HepG2 (cell line): ENCODE measurements at regions not wholly inside any gene's neighbourhood (a gene's known extent, or its start where the extent isn't known, plus 50 kb on each side); places are given as distances from the start of the nearest gene placed in this dataset.

ENCODE experiments used
- ATAC-seq: fragments of 200-7000 bp; cut with Tn5 transposase; 3 replicates; pipeline ENCODE4 v1.9.1; 2020; ENCODE audit warnings: mild to moderate bottlenecking, moderate library complexity
- BruUV-seq: library from RNA; stranded (reverse); fragments of 400-500 nt; replicated peaks from 2 replicates; lab custom pipeline; 2021; lab: Mats Ljungman, UMichigan
- CTCF ChIA-PET: fragments of 300-600 bp; formaldehyde crosslinking; extraction: SDS; loops from one replicate; lab custom pipeline; 2021; ENCODE audit warnings: low total read pairs, inconsistent platforms, low intra/inter-chr PET ratio; lab: Yijun Ruan, JAX
- POLR2A ChIA-PET: fragments of 350-600 bp; sonication (Branson Sonifier 250); formaldehyde crosslinking; loops from one replicate; lab custom pipeline; 2020; ENCODE audit warnings: antibody characterized with exemption, inconsistent platforms; lab: Yijun Ruan, JAX
- DNase-seq: peaks from one replicate; pipeline ENCODE4 v3.0.0-alpha.2; 2015; ENCODE audit warnings: low spot score
- FAIRE-seq: peaks from 3 replicates; lab custom pipeline; 2011; peaks lifted over from hg19 to GRCh38; lab: Jason Lieb, UNC
- H2AFZ ChIP-seq: one replicate; pipeline ENCODE4 v1.6.1; 2011; ENCODE audit warnings: low read length, inconsistent platforms
- H3K27ac ChIP-seq: fragments of 300-600 bp; 3 replicates; pipeline ENCODE4 v1.8.0; 2011; ENCODE audit warnings: mixed run types, mild to moderate bottlenecking, mixed read lengths, low read length, inconsistent platforms; ENCODE audit not compliant: insufficient read depth; ENCODE audit errors: extremely low read length
- H3K27me3 ChIP-seq, 2 experiments: fragments of 200-600 bp in 1 of 2; 2 replicates in 1 of 2; 3 replicates in 1 of 2; pipeline versions ENCODE4 v1.6.0 to v1.8.0; 2011; ENCODE audit warnings: low read length in 2 of 2, mild to moderate bottlenecking in 2 of 2, moderate library complexity in 2 of 2, inconsistent platforms in 1 of 2; ENCODE audit not compliant: insufficient read depth in 2 of 2, control insufficient read depth in 1 of 2
- H3K36me3 ChIP-seq, 2 experiments: fragments of 200-600 bp in 1 of 2; replicated peaks in 1 of 2; 2 replicates in 1 of 2; 3 replicates in 1 of 2; pipeline versions ENCODE4 v1.5.1 to v1.8.0; 2011; ENCODE audit warnings: low read length in 2 of 2, inconsistent platforms in 1 of 2; ENCODE audit not compliant: insufficient read depth in 2 of 2, control insufficient read depth in 1 of 2
- H3K4me1 ChIP-seq: 2 replicates; pipeline ENCODE4 v1.5.1; 2012; ENCODE audit warnings: low read length, inconsistent platforms; ENCODE audit not compliant: insufficient read depth
- H3K4me2 ChIP-seq: 2 replicates; pipeline ENCODE4 v1.6.0; 2011; ENCODE audit warnings: low read depth, low read length, inconsistent platforms
- H3K4me3 ChIP-seq, 3 experiments: fragments of 200-600 bp in 1 of 3; sonication (generic), shearing (Covaris generic) in 1 of 3; replicated peaks in 1 of 3; 2 replicates each; pipeline ENCODE4 v1.5.1; 2011 to 2016; ENCODE audit warnings: low read length in 3 of 3, inconsistent platforms in 2 of 3, low read depth in 2 of 3, mild to moderate bottlenecking in 2 of 3, control low read depth in 1 of 3, mixed read lengths in 1 of 3; ENCODE audit not compliant: insufficient read depth in 1 of 3
- H3K79me2 ChIP-seq: one replicate; pipeline ENCODE4 v1.6.1; 2011; ENCODE audit warnings: low read length, inconsistent platforms; ENCODE audit not compliant: insufficient read depth
- H3K9ac ChIP-seq: 2 replicates; pipeline ENCODE4 v1.6.0; 2011; ENCODE audit warnings: mild to moderate bottlenecking, low read depth, low read length, inconsistent platforms; ENCODE audit not compliant: insufficient read depth
- H3K9me3 ChIP-seq: 2 replicates; pipeline ENCODE4 v1.5.1; 2012; ENCODE audit warnings: mild to moderate bottlenecking, low read length
- H4K20me1 ChIP-seq: 2 replicates; pipeline ENCODE4 v1.6.0; 2011; ENCODE audit warnings: inconsistent platforms, mild to moderate bottlenecking, low read length, moderate library complexity; ENCODE audit not compliant: insufficient read depth
- BCL6 ChIP-seq: IDR thresholded peaks from 2 replicates; pipeline ENCODE4 v1.6.1; 2016; ENCODE audit warnings: missing genetic modification reagents, missing compliant biosample characterization
- MXD3 ChIP-seq: IDR thresholded peaks from 2 replicates; pipeline ENCODE4 v1.6.1; 2016; ENCODE audit warnings: mild to moderate bottlenecking, missing biosample characterization, missing genetic modification reagents
- SIN3A ChIP-seq: IDR thresholded peaks from 2 replicates; pipeline ENCODE4 v1.6.1; 2011; ENCODE audit warnings: low read depth, mild to moderate bottlenecking, control low read depth, low read length, borderline replicate concordance
- TBX3 ChIP-seq: fragments of 450-650 bp; IDR thresholded peaks from 2 replicates; pipeline ENCODE4 v1.6.1; 2017; ENCODE audit warnings: antibody characterized with exemption, mild to moderate bottlenecking, inconsistent platforms, borderline replicate concordance
- ZBTB8A ChIP-seq: sonication (generic); formaldehyde crosslinking; IDR thresholded peaks from 2 replicates; pipeline ENCODE4 v1.4.0; 2020; ENCODE audit warnings: mild to moderate bottlenecking, low read depth, missing genetic modification reagents, borderline replicate concordance
- ZKSCAN5 ChIP-seq: sonication (generic); formaldehyde crosslinking; IDR thresholded peaks from 2 replicates; pipeline ENCODE4 v1.5.1; 2020; ENCODE audit warnings: mild to moderate bottlenecking, missing genetic modification reagents
- ZNF34 ChIP-seq: sonication (generic); formaldehyde crosslinking; IDR thresholded peaks from 2 replicates; pipeline ENCODE4 v1.4.0; 2020; ENCODE audit warnings: mild to moderate bottlenecking, missing genetic modification reagents, borderline replicate concordance
- ZNF362 ChIP-seq: sonication (generic); formaldehyde crosslinking; IDR thresholded peaks from 2 replicates; pipeline ENCODE4 v1.4.0; 2020; ENCODE audit warnings: missing genetic modification reagents, mild to moderate bottlenecking, borderline replicate concordance
- ZNF367 ChIP-seq: sonication (generic); formaldehyde crosslinking; IDR thresholded peaks from 2 replicates; pipeline ENCODE4 v1.4.0; 2020; ENCODE audit warnings: missing genetic modification reagents, borderline replicate concordance
- ZNF382 ChIP-seq: sonication (generic); formaldehyde crosslinking; IDR thresholded peaks from 2 replicates; pipeline ENCODE4 v1.5.0; 2020; ENCODE audit warnings: missing genetic modification reagents, mild to moderate bottlenecking, borderline replicate concordance
- ZNF761 ChIP-seq: sonication (generic); formaldehyde crosslinking; conservative IDR thresholded peaks from 2 replicates; pipeline ENCODE4 v1.4.0; 2020; ENCODE audit warnings: mild to moderate bottlenecking, missing genetic modification reagents
- WGBS: methylation state at CpG from one replicate; pipeline ENCODE4 v1.1.6; 2017; ENCODE audit warnings: low lambda C conversion rate; 5-methylcytosine and 5-hydroxymethylcytosine counted together
- in situ Hi-C: cut with HindIII; loops from 2 replicates; pipeline ENCODE4 v1.10.0; 2017; ENCODE audit warnings: low pct_unique_long_range_greater_than_20kb; ENCODE audit not compliant: extremely low pct_ligation_motif_present
- intact Hi-C: fragments of 100-400 bp; cut with micrococcal nuclease; formaldehyde crosslinking; loops from one replicate; pipeline ENCODE4 v1.10.0; 2022; ENCODE audit not compliant: unreplicated experiment
- TF ChIP-seq, protein P1 (sequence below): sonication (generic); formaldehyde crosslinking; IDR thresholded peaks from 2 replicates; pipeline ENCODE4 v1.4.0; 2020; ENCODE audit warnings: mild to moderate bottlenecking, missing genetic modification reagents

DNA sequence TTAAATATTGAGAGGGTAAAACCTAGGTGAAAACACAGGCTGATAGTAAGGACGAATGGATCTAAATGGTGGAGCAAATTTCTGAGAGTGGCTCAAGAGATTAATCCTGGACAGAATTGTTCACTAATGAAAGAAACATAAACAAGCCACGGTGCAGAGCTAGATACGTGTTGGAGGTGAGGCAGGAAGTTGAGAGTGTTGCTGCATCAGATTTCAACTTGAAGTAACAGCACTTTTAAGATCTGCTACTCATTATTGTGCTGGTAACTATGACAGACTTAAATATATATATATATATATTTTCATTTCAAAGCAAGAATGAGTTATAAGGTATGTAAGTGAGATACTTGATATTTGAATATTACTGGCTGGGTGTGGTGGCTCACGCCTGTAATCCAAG lies 64.9 kb downstream of the PTGS2 start:
- H4K20me1 ChIP-seq: no peaks in the 10 kb centered on the region
- in situ Hi-C loops: no loop called here
- no peak overlapping the region for H3K27ac ChIP-seq
- no TSS peak for BruUV-seq
- H3K4me3 ChIP-seq: no peak overlapping the region
- ChIA-PET POLR2A (no interaction called here), CTCF (no interaction called here)
- TF ChIP-seq ZKSCAN5 (CRISPR knock-in tag): no peak
- no peak for TF ChIP-seq ZBTB8A (CRISPR knock-in tag)
- TF ChIP-seq, protein P1, sequence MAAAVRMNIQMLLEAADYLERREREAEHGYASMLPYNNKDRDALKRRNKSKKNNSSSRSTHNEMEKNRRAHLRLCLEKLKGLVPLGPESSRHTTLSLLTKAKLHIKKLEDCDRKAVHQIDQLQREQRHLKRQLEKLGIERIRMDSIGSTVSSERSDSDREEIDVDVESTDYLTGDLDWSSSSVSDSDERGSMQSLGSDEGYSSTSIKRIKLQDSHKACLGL (CRISPR knock-in tag): no peak
- no peak for TF ChIP-seq TBX3
- no peak for TF ChIP-seq ZNF34 (CRISPR knock-in tag)
- no peak for TF ChIP-seq BCL6 (CRISPR knock-in tag)
- no peak for TF ChIP-seq ZNF761 (CRISPR knock-in tag)
- no peak for TF ChIP-seq ZNF362 (CRISPR knock-in tag)
- TF ChIP-seq MXD3: no peak
- no peak for TF ChIP-seq ZNF382 (CRISPR knock-in tag)
- TF ChIP-seq ZNF367 (CRISPR knock-in tag): no peak
- no peak for TF ChIP-seq SIN3A
- no peak for DNase-seq
- no peak overlapping the region for H3K9ac ChIP-seq
- H2AFZ ChIP-seq: no peak overlapping the region
- no peaks in the 10 kb centered on the region for H3K9me3 ChIP-seq
- no peak for ATAC-seq
- H3K79me2 ChIP-seq: no peaks in the 10 kb centered on the region
- no peaks in the 10 kb centered on the region for H3K4me1 ChIP-seq
- intact Hi-C loops: no loop called here
- no peaks in the 10 kb centered on the region for H3K27me3 ChIP-seq
- no peak for FAIRE-seq
- WGBS: 3% methylated on average over 4 of the region's 4 CpGs
- H3K4me2 ChIP-seq: no peak overlapping the region
- H3K36me3 ChIP-seq: no peaks in the 10 kb centered on the region
